Right hindlimb (tissue), 1 donor: ENCODE measurements at regions not wholly inside any gene's neighbourhood (a gene's known extent, or its start where the extent isn't known, plus 50 kb on each side); places are given as distances from the start of the nearest gene placed in this dataset.

Experiments
- DNase-seq: peaks from one replicate; pipeline ENCODE4 v3.0.0-alpha.2; 2018

- no peak for DNase-seq
Observed at GRCh38 chr10:125392609-125393008, 232.2 kb upstream of the CTBP2 start.

GRCh38 chr10:125392154-125392553 lies 231.8 kb upstream of the CTBP2 start:
- DNase-seq: no peak

GRCh38 chr10:125389648-125390047 lies 229.3 kb upstream of the CTBP2 start:
- no peak for DNase-seq

- DNase-seq: no peak
Observed at GRCh38 chr10:125379592-125379991, 219.2 kb upstream of the CTBP2 start.

GRCh38 chr10:125377368-125377767 lies 217.0 kb upstream of the CTBP2 start:
- DNase-seq: no peak

- DNase-seq: no peak
Observed at GRCh38 chr10:125375210-125375609, 214.8 kb upstream of the CTBP2 start.

- no peak for DNase-seq
Observed at GRCh38 chr10:125373546-125373945, 213.2 kb upstream of the CTBP2 start.

GRCh38 chr10:125370578-125370977 lies 210.2 kb upstream of the CTBP2 start:
- DNase-seq: no peak

GRCh38 chr10:125369382-125370326 lies 209.3 kb upstream of the CTBP2 start:
- no peak for DNase-seq

GRCh38 chr10:125368146-125368545 lies 207.8 kb upstream of the CTBP2 start:
- DNase-seq: no peak

- DNase-seq: no peak
Observed at GRCh38 chr10:125363791-125364190, 203.4 kb upstream of the CTBP2 start.

- no peak for DNase-seq
Observed at GRCh38 chr10:125362950-125363349, 202.6 kb upstream of the CTBP2 start.

- DNase-seq: no peak
Observed at GRCh38 chr10:125359401-125359800, 199.0 kb upstream of the CTBP2 start.

- no peak for DNase-seq
Observed at GRCh38 chr10:125355657-125356056, 195.3 kb upstream of the CTBP2 start.

- DNase-seq: no peak
Observed at GRCh38 chr10:125350519-125350918, 190.2 kb upstream of the CTBP2 start.

GRCh38 chr10:125348536-125348935 lies 188.2 kb upstream of the CTBP2 start:
- no peak for DNase-seq

GRCh38 chr10:125344573-125345171 lies 184.3 kb upstream of the CTBP2 start:
- DNase-seq: no peak

GRCh38 chr10:125343983-125344382 lies 183.6 kb upstream of the CTBP2 start:
- DNase-seq: no peak

- no peak for DNase-seq
Observed at GRCh38 chr10:125343118-125343925, 183.0 kb upstream of the CTBP2 start.

GRCh38 chr10:125341611-125342010 lies 181.2 kb upstream of the CTBP2 start:
- DNase-seq: no peak

- DNase-seq: no peak
Observed at GRCh38 chr10:125340903-125341302, 180.5 kb upstream of the CTBP2 start.

- DNase-seq: no peak
Observed at GRCh38 chr10:125337510-125337909, 177.1 kb upstream of the CTBP2 start.

- DNase-seq: no peak
Observed at GRCh38 chr10:125334545-125334944, 174.2 kb upstream of the CTBP2 start.
